Bronchial epithelial cell (primary cell): ENCODE measurements at regions not wholly inside any gene's neighbourhood (a gene's known extent, or its start where the extent isn't known, plus 50 kb on each side); places are given as distances from the start of the nearest gene placed in this dataset.

Source experiments
- DNase-seq: peaks from one replicate; pipeline ENCODE4 v3.0.0-alpha.2; 2010; ENCODE audit warnings: low read depth
- FAIRE-seq: peaks from 2 replicates; lab custom pipeline; 2011; peaks lifted over from hg19 to GRCh38; lab: Jason Lieb, UNC
- H3K27me3 ChIP-seq: 2 replicates; pipeline ENCODE4 v1.5.1; 2011; ENCODE audit warnings: low read length; ENCODE audit not compliant: control insufficient read depth, insufficient read depth
- H3K36me3 ChIP-seq: 2 replicates; pipeline ENCODE4 v1.5.1; 2011; ENCODE audit warnings: low read length; ENCODE audit not compliant: control insufficient read depth, insufficient read depth
- H3K4me3 ChIP-seq: 2 replicates; pipeline ENCODE4 v1.5.1; 2011; ENCODE audit warnings: mild to moderate bottlenecking, low read depth, low read length, control low read depth
- TF ChIP-seq, protein P1 (sequence below): IDR thresholded peaks from 2 replicates; pipeline ENCODE4 v1.5.1; 2011; ENCODE audit warnings: mild to moderate bottlenecking, moderate library complexity, low read length, control low read depth, inconsistent platforms; ENCODE audit not compliant: insufficient read depth, severe bottlenecking

GRCh38 chr1:188594542-188595235 is 1765.9 kb downstream of the PLA2G4A start:
- no peak for FAIRE-seq
- Histone ChIP-seq H3K27me3 (no peaks in the 10 kb centered on the region), H3K4me3 (no peak overlapping the region), H3K36me3 (no peaks in the 10 kb centered on the region)
- DNase-seq, result no peak
- TF ChIP-seq, protein P1, sequence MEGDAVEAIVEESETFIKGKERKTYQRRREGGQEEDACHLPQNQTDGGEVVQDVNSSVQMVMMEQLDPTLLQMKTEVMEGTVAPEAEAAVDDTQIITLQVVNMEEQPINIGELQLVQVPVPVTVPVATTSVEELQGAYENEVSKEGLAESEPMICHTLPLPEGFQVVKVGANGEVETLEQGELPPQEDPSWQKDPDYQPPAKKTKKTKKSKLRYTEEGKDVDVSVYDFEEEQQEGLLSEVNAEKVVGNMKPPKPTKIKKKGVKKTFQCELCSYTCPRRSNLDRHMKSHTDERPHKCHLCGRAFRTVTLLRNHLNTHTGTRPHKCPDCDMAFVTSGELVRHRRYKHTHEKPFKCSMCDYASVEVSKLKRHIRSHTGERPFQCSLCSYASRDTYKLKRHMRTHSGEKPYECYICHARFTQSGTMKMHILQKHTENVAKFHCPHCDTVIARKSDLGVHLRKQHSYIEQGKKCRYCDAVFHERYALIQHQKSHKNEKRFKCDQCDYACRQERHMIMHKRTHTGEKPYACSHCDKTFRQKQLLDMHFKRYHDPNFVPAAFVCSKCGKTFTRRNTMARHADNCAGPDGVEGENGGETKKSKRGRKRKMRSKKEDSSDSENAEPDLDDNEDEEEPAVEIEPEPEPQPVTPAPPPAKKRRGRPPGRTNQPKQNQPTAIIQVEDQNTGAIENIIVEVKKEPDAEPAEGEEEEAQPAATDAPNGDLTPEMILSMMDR, result no peak

- Histone ChIP-seq H3K4me3 (no peak overlapping the region), H3K27me3 (no peaks in the 10 kb centered on the region), H3K36me3 (no peaks in the 10 kb centered on the region)
- TF ChIP-seq, protein P1, result no peak
- no peak for DNase-seq
- FAIRE-seq, result no peak
Measured at GRCh38 chr1:188599313-188599712, 1770.6 kb downstream of the PLA2G4A start.

- Histone ChIP-seq H3K4me3 (no peak overlapping the region), H3K27me3 (no peaks in the 10 kb centered on the region), H3K36me3 (no peaks in the 10 kb centered on the region)
- TF ChIP-seq, protein P1, result no peak
- FAIRE-seq (no peak), DNase-seq (no peak)
Measured at GRCh38 chr1:188611432-188611831, 1782.7 kb downstream of the PLA2G4A start.

- TF ChIP-seq, protein P1, result no peak
- no peak for DNase-seq
- no peak for FAIRE-seq
- Histone ChIP-seq H3K27me3 (no peaks in the 10 kb centered on the region), H3K36me3 (no peaks in the 10 kb centered on the region), H3K4me3 (no peak overlapping the region)
Measured at GRCh38 chr1:188615321-188615720, 1786.6 kb downstream of the PLA2G4A start.

DNA sequence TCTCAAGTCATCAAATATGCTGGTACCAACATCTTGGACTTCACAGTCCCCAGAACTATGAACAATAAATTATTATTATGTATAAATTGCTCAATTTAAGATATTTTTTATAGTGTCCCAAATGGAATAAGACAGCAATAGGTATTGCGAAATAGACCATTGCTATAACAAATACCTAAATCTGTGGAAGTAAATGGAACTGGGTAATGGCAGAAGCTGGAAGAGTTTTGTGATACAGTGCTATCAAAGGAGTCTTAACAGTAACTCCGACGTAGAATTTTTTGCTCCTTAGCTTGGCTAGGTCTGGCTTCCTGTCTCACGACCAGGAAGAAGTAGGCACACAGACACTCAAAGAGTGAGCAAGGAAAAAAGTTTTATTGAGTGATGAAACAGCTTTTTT is 1791.5 kb downstream of the PLA2G4A start:
- H3K27me3 ChIP-seq, result no peaks in the 10 kb centered on the region
- DNase-seq (no peak), FAIRE-seq (no peak)
- no peak overlapping the region for H3K4me3 ChIP-seq
- H3K36me3 ChIP-seq, result no peaks in the 10 kb centered on the region
- TF ChIP-seq, protein P1, result no peak

DNA sequence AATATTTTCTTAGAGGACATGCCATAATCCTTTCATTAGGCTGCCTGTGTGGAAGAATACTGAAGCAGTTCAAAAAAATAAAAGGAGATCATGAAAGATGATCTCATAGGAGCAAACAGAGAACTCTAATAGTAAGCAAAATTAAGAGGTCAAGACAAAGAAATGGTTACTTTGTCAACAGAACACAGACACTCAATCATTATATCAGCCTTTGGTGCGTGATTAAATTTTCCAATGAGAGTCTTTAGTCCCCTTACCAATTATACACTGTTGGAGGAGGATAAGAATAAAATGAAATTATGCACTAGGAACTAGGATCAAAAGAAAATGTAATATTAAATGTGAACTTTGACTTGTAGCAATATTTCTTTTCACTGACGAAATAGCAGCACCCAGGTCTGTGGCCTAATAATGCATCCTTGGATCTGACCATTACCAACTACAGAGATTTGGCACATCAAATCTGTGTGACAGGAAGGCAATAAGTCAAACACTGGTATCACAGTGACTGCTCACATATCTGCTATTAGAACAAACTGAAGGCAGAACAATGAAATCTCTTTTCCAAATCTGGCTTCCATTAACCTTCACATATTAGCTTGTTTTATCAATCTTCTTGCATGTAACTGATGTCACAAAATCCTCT is 1812.9 kb downstream of the PLA2G4A start:
- Histone ChIP-seq H3K4me3 (no peak overlapping the region), H3K36me3 (no peaks in the 10 kb centered on the region), H3K27me3 (no peaks in the 10 kb centered on the region)
- DNase-seq, result no peak
- TF ChIP-seq, protein P1, result no peak
- FAIRE-seq, result no peak
